ENCODE measurements at regions not wholly inside any gene's neighbourhood (a gene's known extent, or its start where the extent isn't known, plus 50 kb on each side); places are given as distances from the start of the nearest gene placed in this dataset.

GRCh38 chr20:22763257-22763906, 179.0 kb upstream of the FOXA2 start:
- in situ Hi-C loops (cut with MboI; ENCODE audit: low pct_unique_long_range_greater_than_20kb, low sequenced_read_pairs, unreplicated experiment), result no loop called here
- no peak for DNase-seq (ENCODE audit: low spot score)
- no peak for TF ChIP-seq CTCF (IDR thresholded peaks at IDR 0.05; ENCODE audit: extremely low read depth, insufficient read depth, missing control alignments)

- TF ChIP-seq CTCF (IDR thresholded peaks at IDR 0.05; ENCODE audit: extremely low read depth, insufficient read depth, missing control alignments), result no peak
- DNase-seq (ENCODE audit: low spot score), result no peak
- in situ Hi-C loops (cut with MboI; ENCODE audit: low pct_unique_long_range_greater_than_20kb, low sequenced_read_pairs, unreplicated experiment), result no loop called here
These were observed 184.2 kb upstream of the FOXA2 start for GRCh38 chr20:22768266-22769178.

GRCh38 chr20:22770241-22770800, 185.9 kb upstream of the FOXA2 start:
- in situ Hi-C loops (cut with MboI; ENCODE audit: low pct_unique_long_range_greater_than_20kb, low sequenced_read_pairs, unreplicated experiment), result no loop called here
- DNase-seq (ENCODE audit: low spot score), result no peak
- TF ChIP-seq CTCF (IDR thresholded peaks at IDR 0.05; ENCODE audit: extremely low read depth, insufficient read depth, missing control alignments), result no peak

DNA sequence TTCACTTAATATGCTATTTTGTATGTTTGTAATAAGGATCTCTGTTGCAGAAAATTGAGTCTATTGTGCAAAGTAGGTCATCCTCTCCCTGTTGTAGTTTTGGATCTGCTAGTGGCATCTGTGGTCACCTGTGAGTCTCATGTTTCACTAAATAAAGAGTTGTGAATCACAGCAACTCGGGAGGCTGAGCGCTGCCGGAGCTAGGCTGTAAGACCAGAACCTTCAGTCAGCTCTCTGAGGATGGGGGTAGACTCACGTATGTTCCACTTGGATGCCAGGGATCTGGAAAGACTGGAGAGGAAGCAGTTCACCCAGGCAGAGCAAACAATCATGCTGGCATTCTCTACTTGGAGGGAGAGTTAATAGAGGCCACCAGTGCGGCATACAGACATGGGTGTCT, 187.3 kb upstream of the FOXA2 start:
- in situ Hi-C loops (cut with MboI; ENCODE audit: low pct_unique_long_range_greater_than_20kb, low sequenced_read_pairs, unreplicated experiment), result no loop called here
- no peak for DNase-seq (ENCODE audit: low spot score)

DNA sequence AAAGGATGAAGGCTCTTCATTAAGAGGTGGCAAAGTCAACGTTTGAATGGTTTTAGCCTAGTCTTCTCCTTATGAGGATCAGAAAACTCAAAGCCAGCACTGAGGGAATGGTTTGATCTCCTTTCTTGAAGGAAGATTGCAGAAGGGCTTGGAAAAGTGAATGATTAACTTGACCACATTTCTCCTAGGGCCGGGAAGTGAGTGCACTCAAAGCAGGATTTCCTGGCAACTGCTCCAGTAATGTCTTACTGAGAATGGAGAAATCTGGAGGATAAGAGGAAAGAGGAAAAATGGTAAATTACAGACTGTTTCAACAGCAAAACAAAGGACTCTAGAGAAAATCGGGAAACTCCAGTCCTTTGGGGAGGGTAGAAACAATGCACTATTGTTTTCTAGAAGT, 189.0 kb upstream of the FOXA2 start:
- TF ChIP-seq CTCF (IDR thresholded peaks at IDR 0.05; ENCODE audit: extremely low read depth, insufficient read depth, missing control alignments), result no peak
- no peak for DNase-seq (ENCODE audit: low spot score)
- in situ Hi-C loops (cut with MboI; ENCODE audit: low pct_unique_long_range_greater_than_20kb, low sequenced_read_pairs, unreplicated experiment), result no loop called here

More for the DNA sequence above, 187.3 kb upstream of the FOXA2 start:
- no peak for TF ChIP-seq CTCF (IDR thresholded peaks at IDR 0.05; ENCODE audit: extremely low read depth, insufficient read depth, missing control alignments)

DNA sequence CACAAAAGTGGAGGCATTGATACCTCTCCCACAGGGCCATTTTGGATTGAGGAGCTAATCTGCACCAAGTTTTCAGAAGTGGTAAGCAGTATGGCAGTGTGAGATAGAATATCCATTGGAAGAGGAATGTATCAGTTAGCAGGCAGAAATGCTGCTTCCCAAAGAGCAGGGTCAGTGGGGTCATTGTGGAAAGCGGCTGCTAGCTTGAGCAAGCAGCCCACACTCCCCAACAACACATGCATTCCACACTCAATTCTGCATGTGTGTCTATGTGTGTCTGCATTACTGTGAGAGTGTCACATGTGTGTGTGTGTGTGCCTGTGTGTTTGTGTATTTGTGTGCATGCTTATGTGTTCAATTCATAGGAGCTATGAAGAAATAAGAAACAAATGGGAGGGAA, 190.9 kb upstream of the FOXA2 start:
- TF ChIP-seq CTCF (IDR thresholded peaks at IDR 0.05; ENCODE audit: extremely low read depth, insufficient read depth, missing control alignments), result no peak
- in situ Hi-C loops (cut with MboI; ENCODE audit: low pct_unique_long_range_greater_than_20kb, low sequenced_read_pairs, unreplicated experiment), result no loop called here
- no peak for DNase-seq (ENCODE audit: low spot score)

All from GM13977 (cell line).